ENCODE measurements at regions not wholly inside any gene's neighbourhood (a gene's known extent, or its start where the extent isn't known, plus 50 kb on each side); places are given as distances from the start of the nearest gene placed in this dataset.
A peak's percentile ranks its signal among the peaks of the same experiment; 100 is the strongest.

DNA sequence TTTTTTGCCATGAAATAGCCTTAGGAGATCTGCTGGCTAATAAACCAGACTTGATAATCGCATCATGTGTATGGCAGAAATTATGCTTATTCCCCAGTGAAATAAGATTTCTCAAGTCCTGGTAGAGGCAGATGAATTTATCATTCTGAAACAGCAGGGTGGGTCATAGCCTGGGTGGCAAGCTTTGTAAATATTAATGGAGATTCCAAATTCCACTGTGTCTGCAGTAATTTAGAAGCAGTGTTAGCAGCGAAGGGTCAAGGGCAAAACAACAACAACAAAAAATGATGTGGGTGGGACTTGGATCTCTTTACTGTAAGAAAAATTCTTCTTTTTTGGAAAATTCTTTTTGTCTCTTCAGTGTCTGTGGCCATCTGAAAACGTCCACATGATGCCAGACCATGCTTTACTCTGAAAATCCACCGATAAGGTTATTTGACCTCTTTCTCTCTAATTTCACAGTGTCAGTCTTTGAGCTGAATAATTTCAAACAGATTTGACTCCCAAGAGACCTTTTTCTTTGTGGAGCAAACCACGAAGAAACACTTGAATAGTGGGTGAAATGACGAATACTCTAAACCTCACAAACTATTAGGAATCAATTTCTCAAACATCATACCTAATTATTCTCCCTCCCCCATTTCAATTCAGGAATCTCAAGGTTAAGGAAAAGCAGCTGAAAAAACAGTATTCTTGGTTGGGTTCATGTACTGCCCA is 106.0 kb upstream of the RPS23 start:
- no peak for DNase-seq

DNA sequence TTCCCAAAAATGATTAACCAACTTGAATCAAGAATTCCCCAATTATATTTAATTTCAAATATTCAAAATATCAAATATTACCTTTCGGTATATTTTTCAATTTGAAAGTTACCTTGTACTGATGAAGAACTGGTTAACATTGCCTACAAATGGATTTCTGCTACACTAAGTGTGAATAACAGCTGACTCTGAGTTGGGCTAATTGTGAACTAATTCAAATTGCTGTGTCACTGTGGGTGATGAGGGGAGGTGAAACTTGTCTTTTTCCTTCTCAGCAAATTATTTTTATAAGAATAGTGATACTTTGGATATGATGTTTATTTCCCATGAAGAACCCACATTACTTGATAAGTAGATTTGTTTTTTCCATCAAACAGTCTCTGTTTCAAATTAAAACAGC is 103.4 kb upstream of the RPS23 start:
- no peak for DNase-seq

DNA sequence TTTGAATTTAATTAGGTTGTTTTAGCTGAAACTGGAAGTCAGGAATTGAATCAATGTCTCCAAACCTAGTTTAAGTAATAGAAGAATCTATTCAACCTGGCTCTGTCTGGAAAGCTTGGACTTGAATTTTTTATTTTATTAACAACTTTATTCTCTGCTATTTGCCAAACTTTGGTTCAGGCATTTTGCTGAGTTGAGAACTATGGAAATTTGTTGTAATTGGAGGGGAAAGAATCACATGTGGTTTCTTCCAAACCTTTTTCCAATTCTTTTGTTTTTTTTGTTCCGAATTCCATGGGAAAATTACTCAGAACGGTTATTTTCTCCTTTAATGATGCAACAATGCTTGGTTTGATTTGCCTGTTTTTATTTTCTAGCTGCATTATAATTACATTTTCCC is 98.2 kb upstream of the RPS23 start:
- no peak for DNase-seq

DNA sequence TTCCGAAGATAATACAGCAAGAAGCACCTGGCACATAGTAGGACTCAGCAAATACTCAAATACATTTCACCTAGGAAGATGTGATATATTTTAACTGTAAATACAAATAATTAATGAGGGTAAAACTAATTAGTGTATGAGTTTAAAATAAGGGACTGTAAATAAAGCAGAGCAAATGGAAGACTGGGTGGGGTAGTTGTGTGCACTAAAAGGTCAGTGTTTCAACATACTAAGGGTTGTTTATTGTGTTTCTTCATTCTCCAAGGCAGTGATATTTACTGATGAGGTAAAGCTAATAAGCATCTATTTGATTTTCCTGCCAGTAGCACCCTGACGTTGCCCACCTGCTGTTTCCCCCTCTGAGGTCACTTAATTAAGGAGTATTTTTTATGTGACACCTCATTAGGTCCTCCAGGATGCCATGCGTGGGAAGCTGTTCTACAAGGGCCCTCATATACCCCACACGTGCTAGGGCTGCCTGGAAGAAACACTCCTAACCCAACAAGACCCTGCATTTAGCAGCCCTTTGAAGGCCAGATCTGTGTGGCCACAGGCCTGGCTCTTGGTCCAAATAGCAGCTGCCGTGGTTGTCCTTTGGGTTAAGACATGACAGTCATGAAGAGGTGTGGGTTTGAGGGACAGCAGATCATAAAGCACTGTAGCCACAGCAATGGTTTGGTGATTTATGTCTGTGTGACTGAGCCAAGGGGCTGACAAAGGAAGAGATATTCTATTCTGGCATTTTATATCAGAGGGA is 97.5 kb upstream of the RPS23 start:
- no peak for DNase-seq

DNA sequence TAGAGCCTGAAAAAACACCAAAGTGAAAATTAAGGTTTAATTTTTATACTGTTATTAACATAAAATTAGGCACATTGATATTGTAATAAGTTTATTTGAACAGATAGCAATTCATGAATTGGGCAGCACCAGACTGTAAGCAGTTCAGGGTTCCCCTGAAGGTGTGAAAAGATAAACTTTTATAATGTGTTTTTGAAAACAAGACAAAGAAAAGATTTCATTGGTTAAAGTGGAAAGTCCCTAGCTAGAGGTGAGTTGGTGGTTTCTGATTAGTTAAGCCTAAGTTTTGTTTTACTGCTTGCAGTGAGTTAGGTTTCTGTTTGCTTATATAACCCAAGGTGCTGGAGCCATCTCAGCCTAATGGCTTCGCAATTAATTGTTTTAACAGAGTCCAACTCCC is 96.5 kb upstream of the RPS23 start:
- DNase-seq, result no peak

DNA sequence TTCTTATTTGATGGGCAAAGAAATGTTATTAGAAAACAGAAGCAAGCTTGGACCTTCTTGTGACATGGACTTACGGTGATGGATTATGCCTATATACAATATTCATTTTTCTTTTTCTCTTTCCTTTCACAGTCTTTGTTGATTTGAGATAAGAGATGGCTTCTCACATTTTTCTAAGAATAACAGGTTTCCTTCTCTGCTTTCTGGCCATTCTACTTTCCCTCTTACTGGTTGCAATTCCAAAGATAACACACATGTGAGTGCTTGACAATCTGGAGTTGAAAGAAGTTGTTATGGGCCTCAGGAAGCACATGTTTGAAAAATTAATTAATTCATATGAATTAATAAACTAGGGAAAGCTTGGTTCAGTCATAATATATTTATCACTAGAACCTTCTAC is 89.8 kb upstream of the RPS23 start:
- no peak for DNase-seq

DNA sequence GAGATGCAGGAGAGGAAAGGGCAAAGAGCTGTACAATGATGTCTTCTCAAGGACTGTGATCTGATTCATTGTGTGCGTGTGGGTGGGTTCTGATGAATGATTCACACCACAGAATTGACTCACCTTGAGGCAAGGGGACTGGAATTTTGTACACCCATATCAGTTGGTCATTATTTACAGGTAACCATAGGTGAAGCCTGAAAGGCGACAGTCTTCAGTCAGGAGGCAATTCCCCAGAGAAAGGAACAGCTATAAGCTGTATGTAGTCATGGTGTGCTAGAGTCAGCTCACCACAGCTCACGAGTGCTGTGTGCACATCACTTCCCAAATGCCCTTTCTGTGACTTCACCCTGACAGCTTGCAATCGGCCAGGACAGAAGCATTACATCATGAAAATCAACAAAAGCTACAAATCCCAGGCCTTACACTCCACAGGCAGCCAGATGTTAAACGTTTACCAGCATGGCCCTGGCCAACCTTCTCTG is 87.6 kb upstream of the RPS23 start:
- DNase-seq, result no peak

DNA sequence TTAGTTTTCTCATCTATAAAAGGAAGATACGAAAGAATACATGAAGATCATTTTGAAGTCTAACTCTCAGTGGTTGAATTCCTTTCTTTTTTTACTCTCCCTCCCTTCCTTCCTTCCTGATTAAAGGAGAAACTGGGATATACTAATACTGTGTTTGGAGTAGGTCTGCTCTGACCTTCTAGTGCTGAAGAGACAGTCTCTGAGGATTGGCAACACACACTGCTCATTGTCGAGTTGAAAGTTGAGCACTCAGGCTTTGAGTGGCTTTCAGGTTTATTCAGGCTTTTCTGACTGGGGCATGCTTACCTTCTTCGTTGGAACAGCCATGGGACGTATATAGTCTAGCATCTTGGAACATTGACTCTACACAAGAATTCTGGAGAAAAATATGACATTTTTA is 86.9 kb upstream of the RPS23 start:
- DNase-seq, result no peak

DNA sequence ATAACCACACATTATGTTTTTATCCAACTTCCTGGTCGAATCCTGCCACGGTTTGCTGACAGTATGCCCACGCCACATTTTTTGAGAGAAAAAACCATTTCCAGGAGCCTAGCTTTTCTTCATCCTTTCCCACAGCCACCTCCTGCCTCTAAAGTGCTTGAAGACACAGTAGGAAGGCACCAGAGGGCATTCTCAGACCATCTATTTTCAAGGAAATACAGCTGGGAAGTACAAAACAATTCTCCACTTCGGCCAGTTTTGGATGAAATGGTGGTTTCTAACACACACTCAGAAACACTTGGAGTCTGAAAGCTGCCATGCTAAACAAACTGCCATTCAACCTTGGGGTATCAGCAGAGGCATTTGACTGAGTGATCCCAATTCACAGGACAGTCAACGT is 86.3 kb upstream of the RPS23 start:
- DNase-seq, result no peak

DNA sequence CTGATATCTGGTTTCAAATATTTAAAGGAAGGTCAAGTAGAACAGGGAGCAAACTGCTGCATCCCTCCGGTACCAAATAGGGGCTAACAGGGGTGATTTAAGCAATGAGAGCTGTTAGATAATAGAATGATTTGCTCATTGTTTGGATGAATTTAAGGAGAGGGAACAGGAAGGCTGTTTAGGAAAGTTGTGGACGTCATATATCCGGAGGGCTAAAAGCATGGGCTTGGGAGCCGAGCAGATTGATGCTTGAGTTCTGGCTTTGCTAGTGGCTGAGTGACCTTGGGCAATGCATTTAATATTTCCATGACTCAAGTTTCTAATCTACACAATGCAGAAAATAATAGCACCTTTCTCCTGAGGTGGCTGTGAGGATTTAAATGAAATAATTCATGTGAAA is 85.4 kb upstream of the RPS23 start:
- DNase-seq, result no peak

DNA sequence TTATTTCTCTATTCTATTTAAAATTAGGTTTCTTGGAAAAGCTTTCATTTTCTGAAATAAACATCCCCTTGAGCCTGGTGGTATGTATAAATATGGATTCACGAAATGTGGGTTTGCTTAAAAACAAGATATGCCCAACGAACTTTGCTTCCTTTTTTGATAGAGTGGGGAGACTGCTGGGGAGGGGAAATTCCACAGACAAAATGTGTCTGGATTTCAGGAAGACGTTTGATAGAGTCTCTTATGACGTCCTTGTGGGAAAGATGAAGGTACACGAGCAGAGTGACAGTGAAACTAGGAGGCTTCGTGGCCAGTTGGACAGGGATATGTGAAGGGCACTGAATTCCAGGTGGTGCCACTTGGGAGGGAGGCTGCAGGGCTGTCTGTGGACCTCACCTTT is 84.5 kb upstream of the RPS23 start:
- DNase-seq, result no peak

DNA sequence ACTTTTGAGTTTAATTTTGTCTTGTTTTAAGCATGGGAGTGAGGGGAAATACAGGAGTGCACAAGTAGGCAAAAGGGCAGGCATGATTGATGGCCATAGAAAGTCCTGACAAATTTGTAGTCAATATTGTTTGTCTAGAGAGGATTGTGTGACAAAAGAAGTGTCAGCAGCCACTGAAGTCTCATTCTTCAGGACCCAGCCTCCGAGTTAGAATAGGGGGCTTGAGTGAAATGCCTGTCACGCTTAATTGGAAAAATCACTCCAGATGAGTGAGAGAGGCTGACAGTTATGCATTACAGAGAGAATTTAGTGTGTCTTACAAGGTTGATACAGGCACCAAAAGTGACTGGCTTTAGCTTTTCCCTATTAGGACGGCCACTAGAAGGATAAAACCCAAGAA is 81.9 kb upstream of the RPS23 start:
- no peak for DNase-seq

DNA sequence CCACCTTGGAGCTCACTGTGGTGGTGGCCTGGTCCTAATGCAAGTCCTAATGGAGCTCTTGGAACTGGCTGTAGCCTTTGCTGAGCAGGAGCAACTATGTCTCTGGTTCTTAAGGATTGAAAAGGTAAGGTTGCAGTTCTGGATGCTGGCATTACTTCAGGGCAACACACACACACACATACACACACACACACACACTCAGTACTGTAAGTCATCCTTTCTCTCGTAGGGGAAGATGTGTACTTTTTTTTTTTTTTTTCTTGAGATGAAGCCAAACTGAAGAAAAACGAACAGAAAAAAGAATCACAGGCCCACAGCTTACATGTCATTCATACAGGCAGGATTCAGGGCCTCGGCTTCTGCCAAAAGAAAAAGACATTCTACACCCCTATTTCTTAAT is 81.1 kb upstream of the RPS23 start:
- DNase-seq, result no peak

DNA sequence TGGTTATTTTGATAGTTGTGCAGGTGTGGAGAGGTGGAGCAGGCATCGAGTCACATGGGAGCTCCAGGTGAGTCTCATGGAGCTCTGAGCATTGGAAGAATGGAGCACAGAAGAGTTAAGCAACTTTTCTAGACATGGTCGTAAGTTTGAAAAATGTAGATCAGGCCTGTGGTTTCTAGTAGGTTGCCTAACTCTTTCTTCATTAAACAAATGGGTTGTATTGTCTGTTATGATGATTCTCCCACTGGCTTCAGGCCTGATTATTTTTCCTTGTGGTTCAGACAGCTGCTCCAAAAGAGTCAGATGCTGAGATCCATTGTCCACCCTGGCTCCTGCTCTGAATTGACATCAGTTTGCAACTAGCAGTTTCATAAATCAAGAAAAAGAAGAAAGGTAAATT is 80.3 kb upstream of the RPS23 start:
- no peak for DNase-seq

DNA sequence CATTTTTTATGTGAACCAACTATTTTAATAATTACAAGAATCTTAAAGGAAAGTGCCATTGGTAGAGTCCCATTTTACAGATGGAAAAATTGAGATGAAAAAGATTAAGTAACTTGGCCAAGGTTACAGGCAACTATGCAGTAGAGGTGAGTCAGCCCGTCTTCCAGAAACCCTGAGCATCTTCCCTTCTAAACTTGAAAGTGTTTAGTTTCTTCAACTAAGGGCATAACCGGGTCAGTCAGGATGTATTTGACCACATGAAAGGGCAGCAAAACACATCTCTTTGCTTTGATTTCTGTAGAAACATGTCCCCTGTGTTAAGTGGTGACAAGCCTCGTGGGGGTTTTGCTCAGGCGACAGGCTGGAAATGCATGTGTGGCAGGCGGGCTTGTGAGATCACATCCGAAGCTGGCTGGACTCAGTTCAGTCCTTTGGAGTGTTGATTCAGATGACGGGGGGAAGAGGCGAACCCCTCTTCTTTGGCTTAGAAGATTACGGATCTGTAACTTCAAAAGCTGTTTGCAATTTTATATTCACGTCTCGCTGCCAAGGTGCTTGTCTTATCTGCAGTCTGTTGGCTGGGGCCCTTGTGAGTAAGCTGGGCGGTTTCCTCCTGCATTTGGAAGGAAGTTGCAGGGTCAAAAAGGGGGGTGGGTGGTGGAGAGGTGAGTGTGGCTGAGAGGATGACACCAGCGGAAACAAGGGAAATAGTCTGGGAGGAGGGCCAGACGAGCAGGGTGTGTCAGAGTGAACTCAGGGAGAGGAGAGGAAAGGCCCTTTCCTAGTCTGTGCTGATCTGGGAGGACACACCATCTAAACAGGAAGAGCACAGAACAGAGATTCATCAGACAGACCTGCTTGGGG is 78.9 kb upstream of the RPS23 start:
- DNase-seq, result peak; percentile 67

DNA sequence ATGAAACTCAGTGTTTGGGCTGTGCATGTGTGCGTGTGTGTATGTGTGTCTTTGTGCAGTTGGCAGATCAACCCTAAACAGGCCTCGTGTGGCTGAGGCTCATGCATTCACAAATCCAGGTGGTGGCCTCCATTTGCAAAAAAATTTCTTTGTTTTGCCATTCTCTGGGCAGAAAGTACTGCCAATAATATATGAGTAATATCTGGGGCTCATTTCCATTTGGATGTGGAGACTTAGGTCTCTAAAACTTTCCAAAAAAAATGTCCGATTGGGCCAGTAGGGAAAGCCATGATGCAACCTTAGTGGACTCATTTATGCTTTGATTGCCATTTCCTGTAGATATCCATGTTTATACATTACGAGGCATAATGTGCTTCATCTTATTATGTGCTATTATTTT is 77.9 kb upstream of the RPS23 start:
- no peak for DNase-seq

DNA sequence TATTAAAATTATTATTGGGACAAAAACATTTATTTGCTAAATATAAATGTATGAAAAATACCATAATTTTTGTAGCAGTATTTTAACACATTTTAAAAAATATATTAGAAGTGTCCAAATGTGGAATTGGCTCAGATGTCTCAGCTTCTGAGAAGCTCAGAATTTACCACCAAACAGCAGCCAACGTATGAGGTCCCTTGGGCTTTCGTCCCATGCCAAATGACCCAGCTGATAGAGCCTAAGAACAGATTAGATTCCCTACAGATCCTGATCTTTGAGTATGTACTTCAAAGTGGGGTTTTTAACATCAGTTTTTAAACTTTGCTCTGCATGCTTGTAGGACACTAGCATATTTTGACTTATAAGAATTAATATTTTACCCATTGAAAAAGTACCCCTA is 77.3 kb upstream of the RPS23 start:
- DNase-seq, result no peak

DNA sequence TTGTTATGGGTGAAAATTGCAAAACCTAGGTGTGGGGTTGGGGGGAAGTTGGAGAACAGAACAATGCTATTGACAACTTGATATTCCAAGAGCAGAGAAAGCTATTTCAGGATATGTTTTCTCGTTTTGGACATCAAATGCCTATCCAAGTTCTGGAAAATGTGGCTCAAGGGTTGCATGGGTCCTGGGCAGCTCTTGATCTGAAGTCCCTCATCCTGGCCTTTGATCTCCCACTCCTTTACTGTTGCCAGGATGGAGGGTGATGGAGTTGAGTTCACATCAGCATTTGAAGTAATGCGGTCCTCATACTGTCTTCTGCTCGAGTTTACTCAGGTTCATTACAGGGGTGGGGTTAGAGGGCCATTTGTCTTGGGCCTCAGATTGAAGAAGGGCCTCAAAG is 76.9 kb upstream of the RPS23 start:
- no peak for DNase-seq

DNA sequence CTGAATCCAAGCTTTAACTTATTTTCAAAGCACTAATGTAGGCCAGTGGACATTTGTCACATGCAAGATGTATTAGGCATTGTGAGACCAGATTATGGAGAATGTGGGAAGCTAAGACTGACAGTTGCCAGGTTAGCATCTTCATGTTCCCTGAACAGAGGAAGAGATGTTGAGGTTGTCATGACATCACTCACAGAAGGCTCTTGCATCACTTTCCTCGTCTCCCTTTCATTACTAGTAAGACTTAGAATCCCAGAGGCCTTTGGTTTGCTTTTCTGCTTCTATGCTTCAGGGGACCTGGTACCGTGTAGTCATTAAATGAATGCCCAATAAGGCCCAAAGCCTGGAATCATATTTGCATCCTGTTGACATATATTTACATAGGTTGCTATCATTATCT is 76.4 kb upstream of the RPS23 start:
- no peak for DNase-seq

DNA sequence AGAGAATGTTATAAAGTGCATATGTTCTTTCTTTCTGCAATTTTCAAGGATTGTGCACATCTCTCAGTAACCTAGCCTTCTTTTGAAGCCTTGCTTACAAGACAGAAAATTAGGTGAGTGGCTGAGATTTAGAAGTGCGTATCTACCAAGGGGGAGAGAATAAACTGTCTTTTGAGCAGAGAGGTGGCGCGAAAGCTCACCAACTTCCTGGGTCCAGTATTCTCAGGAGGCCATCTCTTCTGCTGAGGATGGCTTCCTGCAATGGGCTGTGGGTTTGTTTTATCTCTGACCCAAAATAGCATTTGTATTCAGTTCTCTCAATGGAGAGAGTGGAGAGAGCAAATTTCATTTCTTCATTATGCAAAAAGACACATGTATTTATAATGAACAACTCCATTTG is 75.4 kb upstream of the RPS23 start:
- no peak for DNase-seq

DNA sequence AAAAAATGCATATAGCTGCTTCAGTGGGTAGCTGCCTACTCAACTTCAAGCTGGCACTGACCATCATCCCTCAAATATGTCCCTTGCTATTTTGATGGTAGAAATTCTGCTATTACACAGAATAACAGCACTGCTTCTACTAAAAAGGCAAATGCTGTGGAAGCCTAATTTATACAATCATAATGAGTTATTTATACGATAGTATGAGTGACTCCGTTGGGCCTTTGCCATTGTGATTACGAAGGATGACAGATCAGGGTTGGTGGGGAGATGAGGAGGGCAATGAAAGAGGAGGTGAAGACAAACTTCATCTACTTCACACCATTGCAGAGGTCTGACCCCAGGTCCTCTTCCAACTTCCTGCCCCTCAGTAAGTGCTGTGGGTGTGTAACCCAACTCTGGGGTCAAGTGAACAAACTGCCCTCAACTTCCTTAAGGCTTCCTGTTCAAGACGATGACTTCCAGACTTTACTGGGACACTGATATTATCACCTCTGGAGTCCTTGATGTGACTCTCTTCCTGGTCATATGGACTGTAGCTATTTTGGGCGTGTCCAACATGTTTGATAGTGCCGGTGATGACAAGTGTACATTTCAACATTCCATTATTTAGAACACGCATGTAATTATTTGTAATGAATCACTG is 74.1 kb upstream of the RPS23 start:
- DNase-seq, result no peak

DNA sequence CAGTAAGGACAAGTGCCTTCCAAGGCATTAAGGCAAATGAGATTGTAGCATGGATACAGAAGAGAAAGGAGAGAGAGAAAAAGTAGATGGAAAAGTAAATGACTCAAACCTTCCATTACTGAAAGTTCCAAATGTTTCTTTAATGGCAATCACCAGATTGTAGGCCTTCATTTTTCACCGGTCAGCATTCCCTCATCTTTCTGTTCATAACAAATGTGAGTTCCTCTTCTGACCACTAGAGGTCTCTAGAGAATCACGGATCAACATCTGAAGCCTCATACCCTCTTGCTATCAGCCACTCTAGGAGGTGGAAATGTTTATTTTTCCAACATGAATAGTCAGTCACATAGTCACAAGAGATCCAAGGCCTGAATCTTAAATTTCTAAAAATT is 73.6 kb upstream of the RPS23 start:
- no peak for DNase-seq

DNA sequence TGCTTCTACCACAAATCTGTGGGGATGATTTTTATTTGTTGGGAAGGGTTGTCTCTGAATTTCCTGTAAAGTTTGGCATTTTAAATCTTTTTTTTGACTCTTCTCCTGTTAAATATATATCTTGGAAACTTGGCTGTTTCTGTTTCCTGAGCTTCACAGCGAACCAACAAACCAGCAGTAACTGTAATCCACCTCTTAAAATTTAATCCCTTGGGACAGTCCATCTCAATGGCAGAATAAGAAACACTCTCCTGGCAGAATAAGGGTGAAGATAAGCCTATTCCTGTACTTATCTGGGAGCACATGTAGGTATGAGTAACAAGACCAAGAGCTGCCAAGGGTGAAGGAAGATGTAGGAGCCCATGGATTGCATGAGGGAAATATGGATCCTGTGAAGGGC is 73.1 kb upstream of the RPS23 start:
- no peak for DNase-seq

All from activated effector memory CD4-positive, alpha-beta T cell treated with Interleukin-2 at 50 U/mL for 16 hours (primary cell).